ENCODE measurements at regions not wholly inside any gene's neighbourhood (a gene's known extent, or its start where the extent isn't known, plus 50 kb on each side); places are given as distances from the start of the nearest gene placed in this dataset.

DNA sequence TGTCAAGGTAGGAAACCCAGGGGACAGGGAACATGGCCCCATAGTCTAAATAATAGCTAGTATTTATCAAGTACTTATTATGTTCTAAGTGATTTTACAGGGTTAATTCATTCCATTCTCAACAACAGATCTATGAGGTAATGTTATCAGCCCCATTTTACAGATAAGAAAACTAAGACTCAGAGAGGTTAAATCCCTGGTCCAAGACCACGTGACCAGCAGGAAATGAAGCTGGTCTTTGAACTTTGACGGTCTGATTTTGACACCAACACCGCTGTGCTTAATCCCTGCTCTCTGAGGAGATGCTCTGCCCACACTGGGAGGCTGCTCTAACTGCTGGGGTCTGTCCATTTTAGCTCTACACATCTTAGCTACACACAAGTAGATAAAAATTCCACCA, 253.5 kb downstream of the SPTSSA start:
- DNase-seq, result no peak

DNA sequence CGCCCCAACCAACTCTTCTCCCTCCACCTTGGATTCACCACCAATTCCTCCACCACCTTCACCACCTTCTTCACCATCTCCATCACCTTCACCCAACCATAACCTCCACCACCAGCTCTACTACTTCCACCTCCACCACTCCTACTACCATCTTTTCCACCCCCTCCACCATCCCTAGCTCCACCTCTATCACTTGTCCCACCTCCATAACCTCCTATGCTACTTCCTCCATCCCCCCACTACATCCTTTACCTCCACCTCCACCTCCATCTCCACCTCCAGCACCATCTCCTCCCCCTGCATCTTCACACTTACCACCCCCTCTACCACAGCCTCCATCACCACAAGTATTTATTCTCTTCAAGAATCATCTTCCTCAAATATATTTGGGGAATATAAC, 254.9 kb upstream of the EGLN3 start:
- no peak for DNase-seq

DNA sequence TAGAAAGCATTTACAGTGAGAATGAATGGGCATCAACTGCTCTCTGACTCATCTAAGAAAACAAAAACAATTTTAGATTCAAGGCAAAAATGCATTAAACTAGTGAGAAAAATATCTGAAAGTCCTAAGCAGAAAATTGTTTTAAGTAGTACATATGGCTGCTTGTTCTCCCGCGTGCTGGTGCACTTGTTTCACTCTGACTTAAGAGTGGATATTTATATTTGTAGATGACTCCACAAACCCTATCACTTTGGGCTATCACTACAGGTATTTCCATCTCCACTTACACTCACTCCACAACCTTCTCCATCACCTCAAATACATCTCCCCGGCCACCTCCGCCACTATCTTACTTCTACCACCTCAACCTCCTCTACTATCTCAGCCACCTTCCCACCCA, 253.9 kb upstream of the EGLN3 start:
- DNase-seq, result no peak

DNA sequence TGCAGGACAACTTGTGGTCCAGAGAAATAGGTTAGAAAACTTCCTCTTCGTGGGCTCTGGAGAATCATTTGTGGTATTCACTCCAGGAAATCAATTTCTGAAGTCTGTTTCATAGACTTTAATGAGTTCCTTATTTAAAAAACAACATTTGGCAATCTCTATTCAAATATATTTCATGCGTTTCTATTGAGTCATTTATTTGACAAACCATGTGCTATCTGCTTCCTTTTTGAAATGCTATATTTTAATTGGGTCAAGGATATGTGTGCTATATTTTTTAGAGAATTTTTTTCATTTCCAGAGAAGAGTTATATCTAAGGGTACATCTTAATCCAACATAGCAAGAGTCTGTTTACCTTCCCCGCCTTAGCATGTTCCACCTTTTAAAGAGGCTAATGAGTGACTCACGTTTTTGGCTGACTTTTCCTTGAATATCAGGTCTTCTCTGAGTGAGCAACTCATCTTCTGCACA, 252.4 kb upstream of the EGLN3 start:
- DNase-seq, result no peak

DNA sequence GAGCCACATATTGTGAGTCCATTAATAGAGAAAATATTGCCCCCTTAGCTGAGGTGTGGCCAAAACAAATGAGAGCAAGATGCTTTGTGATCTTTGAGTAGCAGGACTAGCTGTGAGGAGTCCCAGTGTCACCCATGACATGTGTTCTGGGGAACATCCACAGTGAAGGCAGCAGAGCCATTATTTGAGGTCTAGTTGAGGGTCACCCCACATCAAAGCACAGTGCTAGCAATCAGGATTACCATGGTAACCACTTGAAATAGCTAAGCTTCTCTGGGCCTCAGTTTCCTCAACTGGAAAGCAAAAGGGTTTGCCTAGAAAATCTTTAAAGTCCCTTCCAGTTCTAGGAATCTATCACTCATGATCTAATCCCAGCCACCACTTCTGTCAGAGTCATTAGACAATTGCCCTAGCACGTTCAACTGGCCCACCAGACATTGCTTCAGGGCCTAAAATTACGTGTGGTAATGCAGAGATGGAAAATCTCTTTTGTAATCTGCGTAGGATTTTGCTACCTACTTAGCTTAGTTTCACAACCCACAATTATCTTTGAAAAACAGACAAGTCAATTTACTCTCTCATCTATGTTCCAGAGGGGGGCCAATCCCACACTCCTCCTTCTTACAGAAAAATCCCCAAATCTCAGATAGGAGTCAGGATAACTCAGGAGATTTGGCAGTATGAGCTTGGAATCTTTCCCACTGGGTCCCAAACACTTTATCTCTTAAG, 251.2 kb upstream of the EGLN3 start:
- no peak for DNase-seq

DNA sequence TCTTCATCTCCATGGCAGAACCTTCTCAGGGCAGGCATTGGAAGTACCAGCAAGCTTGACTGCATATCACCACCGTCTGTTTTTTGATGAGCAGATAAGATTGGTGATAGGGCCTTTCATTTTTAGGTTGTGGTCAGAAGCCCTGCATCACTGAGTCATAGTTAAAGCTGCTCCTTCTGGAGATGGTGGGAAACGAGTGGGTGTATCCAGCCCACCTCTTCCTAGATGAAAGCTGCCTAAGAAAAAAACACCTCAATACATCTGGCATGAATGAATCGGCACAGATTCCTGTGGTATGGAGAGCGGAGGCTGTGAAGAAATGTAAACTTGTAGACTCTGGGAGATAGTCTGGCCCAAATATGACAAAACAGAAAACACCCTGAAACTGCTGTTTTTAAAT, 248.7 kb upstream of the EGLN3 start:
- no peak for DNase-seq

DNA sequence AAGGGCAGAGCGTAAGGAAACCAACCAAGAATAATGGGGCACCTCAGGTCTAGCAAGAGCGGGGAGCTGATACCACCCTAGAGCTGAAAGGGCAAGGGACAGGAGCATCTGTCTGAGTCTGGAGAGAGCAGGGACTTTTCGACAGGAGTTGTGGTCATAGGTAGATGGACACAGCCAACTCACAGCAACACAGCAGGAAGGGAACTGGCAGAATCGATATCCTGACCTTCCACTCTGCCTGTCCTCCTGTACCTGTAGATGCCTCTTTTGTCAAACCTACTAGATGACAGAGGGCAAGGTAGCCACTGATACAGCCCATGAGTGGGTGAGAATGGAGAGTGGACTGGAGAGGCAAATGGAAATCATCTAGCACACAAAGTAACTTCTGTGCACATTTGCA, 247.2 kb upstream of the EGLN3 start:
- no peak for DNase-seq

DNA sequence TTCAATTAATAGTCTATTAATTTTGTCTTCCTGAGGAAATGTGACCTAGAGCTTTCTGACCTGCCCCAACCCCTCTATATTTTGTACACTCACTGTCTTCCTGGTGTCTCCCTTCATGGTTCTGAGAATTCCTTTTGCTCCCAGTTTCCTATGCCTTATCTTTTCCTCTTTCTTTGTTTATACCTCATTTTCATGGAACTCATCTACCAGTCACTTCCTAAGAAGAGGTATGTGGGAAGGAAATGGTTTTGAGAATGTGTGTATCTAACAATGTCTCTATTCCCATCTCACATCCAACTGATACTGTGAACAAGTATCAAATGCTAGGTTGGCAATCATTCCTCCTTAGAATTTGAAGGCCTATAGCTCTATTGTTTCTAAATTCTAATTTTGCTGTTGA, 245.1 kb upstream of the EGLN3 start:
- no peak for DNase-seq

DNA sequence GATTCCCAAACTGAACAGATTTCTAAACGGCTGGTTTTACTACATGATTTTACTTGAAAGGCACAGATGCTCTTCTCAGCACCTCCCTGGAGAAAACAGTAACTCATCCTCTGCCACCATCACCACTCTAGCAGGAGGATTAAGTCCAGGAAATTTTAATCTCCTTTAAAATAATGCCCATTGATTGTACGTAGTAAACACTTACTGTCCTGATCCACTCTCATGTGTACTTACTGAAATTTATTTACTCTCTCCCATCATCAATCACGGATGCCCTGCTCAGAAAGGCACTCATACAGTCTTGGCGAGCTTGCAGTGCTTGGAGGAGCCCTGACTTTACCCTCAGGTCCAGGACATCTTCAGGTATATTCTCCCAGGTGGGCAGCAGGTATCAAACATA, 239.8 kb upstream of the EGLN3 start:
- DNase-seq, result no peak

DNA sequence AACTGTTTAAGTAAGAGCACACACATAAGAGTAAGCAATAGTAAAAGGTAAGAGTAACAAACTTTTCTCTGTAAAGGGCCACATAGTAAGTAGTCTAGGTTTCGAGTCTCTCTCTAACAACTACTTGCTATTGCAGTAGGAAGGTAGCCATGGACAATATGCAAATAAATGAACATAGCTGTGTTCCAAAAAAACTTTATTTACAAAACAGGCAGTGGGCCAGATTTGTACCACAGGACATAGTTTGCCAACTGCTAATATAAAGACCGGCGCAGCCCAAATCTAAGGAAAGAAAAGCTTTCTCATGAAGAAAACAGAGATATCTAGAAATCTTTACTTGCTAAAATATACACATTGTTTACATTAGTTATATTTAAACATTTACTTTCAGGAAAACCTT, 239.0 kb upstream of the EGLN3 start:
- DNase-seq, result no peak

DNA sequence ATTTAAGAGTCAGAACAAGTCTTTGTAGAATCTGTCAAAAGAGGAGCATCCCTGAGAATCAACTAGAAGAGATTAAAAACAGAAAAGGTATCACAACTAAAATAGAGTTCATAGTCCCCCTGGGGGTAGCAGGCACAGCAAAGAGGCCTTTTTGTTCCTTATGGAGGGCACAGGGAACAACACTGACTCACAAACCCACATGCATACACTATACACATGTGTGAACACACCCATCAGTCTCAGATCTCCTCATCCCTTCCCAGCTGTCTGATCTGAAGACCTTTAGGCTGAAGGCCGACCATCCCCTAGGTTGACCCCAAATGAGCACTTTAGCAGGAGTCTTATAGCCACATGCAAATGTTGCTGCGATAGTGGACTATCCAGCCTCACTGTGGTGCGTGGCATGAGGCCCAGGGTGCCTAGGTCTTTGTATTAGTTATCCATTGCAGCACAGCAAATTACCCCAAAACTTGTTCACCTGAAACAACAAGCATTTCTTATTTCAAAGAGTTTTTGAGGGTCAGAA, 236.7 kb upstream of the EGLN3 start:
- no peak for DNase-seq

DNA sequence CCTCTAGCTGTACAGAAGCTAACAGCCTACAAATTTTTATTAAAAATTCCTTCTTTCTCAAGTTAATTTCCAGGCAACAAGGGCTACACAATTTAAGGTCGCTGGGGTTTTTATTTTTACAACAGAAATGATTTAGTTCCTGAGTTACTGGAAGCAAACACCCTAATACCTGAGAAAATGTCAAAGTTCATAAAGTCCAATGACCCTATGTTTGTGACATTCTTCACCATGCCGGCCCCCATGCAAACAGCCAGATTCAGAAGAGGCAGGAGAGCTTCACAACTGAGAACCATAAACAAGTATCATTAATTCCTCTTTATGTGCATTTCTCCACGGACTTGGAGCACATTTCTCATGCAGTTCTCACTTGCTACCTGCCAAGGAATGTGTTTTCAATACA, 236.2 kb upstream of the EGLN3 start:
- DNase-seq, result no peak

DNA sequence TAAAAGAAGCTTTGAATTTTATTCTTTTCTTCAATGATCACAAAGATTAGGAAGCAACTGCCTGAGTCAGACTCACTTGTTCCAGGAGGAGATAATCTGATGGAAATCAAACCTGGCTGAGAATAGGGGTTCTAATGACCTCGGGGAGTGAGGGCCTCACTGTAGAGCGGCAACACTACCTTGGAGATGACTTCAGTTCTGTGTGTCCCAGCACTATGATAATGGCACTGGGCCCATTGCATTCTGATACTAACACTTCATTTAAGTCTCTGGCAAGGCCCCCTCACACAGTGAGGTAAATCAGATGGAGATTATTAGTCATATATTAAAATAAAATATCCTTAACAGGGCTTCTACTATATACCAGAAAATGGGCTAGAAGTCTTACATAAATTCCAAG, 233.3 kb upstream of the EGLN3 start:
- no peak for DNase-seq

DNA sequence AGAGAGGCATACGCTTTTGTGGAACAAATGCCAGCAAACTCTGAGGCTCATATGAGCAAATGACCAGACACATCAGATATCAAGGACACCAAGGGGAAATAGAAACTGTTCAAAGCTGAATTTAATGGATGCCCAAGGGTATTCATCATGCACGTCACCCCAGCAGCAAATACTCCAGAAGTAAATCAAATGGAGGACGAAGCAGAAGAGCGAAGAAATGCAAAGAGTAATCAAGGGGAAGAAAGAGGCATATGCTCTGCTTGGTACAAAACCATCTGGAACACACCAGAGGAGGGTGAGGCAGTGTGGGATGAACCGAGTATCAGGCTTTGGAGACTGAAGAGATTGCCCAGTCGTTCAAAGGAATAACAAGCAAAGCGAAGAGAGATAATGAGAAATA, 232.6 kb upstream of the EGLN3 start:
- no peak for DNase-seq

DNA sequence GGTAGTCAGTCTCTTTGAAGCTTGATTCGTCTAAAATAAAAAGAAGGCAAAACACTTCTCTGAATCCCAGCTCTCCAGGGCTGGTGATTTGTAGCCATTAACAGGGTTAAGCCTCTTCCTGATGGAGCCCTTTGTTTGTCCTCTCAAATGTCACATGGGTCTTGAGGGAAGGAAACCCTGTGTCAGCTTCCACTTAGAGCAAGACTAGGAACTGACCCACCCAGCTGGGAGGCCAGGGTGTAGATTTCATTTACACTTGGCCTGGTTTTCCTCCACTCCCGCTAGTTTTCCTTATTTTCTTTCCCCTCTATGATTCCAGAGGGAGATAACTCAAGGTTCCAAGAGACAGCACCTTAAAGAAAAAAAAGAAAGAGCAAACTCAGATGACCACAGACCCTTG, 230.5 kb upstream of the EGLN3 start:
- DNase-seq, result peak; percentile 8

DNA sequence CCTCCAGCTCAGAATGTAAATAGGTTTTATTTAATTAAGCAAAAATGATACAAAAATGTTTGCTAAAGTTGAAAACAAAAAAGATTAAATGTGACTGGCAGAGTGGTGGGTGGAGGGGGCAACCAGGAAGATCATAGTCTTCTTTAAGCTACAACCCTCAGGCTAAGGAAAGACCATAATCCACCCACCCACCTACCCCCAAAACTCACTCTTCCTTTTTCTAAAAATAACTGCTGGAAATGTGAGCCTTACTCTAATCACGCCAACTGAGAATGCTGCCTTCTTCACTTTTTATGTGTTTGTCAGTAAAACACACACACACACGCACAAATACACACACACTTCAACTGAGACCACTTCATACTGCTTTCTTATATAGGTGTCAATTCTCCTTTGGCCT, 230.0 kb upstream of the EGLN3 start:
- no peak for DNase-seq

DNA sequence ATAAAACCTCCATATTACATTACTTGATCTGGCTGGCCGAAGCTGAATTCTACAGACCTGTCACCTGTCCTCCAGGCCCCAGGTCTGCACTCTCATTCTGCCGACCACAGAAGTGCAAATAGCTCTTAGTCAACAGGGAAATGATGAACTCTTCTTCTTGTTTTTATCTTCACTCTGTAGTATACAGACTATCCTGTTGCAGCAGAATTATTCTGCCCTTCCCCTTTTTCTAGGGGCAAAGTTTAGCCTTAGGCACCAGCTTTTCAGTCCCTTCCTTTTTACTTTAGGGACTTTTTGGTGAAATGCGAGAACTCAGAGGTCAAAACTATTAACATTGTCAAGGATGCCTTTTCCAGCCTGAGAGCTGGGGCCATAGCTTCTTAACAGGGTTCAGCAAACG, 229.6 kb upstream of the EGLN3 start:
- DNase-seq, result no peak

DNA sequence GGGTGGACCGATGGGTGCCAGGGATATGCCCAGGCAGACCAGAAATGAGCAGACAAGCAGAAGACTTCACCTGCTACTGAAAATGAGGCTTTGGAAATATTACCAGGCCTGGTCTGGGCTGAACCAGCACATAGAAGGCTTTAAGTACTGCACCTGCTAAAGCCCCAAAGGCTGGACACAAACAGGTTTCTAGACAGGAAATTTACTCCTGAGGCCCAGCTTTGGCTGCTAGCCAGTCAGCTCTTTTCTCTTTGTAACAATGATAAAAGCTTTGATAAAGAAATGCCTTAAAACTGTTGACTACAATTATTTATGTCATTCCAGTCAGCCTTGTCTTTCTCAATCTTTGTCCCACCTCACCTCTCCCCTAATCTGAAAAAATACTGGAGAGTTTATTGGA, 228.9 kb upstream of the EGLN3 start:
- peak; percentile 66 for DNase-seq

DNA sequence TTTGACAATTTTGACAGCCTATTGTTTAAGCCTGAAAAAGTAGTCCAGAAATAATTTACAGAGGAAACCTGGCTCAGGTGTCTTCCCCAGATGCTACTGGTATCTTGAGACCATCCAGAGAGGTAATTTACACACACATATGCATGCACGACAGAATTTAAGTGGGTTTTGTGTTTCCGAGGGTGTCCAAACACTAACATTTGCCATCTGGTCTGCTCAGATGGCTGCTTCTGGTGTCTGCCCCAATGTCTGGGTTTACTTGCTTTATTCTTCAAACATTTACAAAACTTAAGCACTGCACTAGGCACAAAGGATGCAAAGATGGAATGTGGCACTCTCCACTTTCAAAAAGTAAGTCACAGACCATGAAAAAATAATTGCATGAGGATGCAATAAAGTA, 226.6 kb upstream of the EGLN3 start:
- peak; percentile 25 for DNase-seq

DNA sequence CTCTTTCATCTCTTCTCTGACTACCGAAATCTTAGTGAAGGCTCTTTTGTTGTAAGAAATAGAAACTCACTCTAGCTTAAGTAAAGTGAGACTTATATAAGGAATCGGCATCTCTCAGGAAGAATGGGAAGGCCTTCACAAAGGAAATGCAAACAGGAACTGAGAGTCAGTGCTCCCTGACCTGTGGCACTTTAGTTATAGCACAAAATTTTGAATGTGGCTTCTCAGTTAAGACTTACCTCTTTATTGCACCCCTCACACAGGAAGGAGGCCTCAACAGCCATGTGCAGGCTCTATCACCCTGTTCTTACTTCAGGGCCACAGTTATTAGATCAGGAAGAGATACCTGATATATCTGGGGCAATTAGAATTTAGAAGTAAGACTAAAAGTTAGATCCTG, 224.7 kb upstream of the EGLN3 start:
- no peak for DNase-seq

DNA sequence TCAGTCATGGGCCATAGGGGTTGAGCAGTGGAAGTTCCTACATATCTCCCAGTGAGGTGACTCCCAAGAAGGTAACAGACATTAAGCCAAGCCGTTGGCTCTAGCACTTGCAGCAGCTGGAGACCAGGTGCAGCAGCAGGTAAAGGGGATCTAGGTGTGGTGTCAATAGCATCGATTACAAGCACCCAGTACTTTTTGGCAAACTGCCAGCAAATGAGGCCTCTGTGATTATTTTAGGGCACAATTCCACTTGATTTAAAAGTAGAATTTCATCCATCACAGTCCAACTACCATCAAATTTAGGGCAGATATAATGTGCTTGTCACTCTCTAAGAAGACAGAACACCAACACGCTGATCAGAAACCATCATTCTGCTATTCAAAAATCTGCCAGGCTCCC, 224.1 kb upstream of the EGLN3 start:
- DNase-seq, result peak; percentile 9

DNA sequence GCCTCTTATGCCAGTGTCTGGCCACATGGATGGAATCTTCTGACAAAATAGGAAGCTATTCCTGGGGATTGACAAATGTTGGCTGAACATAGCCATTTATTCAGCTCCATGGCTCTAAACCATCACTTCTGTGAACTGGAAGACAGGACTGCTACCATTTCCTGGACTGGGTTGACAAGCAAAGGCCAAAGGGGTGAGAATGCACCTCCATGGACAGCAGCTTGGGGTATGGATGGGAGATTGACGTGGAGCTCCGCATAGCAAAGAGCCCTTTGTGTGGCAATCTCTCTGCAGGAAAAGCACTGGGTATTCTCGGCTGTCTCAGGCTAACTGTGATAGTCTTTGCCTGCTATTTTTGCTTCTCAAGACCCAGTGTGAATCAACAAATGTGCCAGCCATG, 223.0 kb upstream of the EGLN3 start:
- DNase-seq, result no peak

DNA sequence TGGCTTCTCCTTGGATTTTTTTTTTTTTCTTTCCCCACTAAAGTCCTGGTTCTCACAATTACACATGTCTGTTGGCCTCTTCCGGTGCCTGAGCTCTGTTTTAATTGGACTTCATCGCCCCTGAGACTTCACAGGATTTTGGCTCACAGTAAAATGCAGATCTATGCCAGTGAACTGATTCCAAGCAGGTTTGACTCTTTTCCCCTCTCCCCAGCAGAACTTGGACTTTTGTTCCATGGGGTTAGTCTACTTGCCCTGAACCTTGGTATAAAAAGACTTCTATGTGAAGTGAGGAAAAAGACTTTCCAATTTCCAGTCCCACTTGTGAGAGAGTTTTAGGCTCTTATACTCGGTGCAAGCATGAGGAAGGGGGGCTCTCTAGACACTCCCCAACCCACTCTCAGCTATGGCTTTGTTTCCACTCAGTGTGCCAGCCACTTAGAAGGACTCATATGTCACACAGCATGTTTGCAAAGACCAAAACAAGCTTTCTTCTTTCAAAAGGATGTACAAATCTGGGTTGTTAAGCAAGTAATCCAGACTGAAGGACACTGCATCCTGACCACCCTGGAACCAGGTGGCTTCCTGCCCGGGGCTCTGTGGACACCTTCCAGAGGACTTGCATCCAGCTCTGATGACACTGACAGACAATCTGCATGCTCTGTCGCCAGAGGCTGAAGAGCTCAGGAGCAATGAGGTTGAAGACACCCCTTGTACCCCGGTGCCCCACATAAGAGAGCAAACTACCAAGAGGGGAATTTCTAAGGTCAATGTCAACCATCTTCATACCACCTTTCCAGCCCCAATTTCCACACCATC, 221.9 kb upstream of the EGLN3 start:
- DNase-seq, result no peak

DNA sequence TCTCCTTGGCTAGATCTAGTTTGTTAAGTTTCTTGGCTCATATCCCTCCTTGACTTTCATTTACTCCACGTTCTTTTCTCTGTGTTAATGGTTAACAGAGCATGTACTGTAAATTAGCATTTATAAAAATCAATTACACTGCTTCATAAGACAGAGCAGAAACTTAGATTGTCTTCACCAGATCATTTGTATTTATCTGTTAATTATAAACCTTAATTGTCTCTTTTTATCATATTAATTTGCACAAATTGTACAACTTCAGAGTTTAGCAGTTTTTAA, 221.2 kb upstream of the EGLN3 start:
- no peak for DNase-seq
